ENCODE measurements at regions not wholly inside any gene's neighbourhood (a gene's known extent, or its start where the extent isn't known, plus 50 kb on each side); places are given as distances from the start of the nearest gene placed in this dataset.

DNA sequence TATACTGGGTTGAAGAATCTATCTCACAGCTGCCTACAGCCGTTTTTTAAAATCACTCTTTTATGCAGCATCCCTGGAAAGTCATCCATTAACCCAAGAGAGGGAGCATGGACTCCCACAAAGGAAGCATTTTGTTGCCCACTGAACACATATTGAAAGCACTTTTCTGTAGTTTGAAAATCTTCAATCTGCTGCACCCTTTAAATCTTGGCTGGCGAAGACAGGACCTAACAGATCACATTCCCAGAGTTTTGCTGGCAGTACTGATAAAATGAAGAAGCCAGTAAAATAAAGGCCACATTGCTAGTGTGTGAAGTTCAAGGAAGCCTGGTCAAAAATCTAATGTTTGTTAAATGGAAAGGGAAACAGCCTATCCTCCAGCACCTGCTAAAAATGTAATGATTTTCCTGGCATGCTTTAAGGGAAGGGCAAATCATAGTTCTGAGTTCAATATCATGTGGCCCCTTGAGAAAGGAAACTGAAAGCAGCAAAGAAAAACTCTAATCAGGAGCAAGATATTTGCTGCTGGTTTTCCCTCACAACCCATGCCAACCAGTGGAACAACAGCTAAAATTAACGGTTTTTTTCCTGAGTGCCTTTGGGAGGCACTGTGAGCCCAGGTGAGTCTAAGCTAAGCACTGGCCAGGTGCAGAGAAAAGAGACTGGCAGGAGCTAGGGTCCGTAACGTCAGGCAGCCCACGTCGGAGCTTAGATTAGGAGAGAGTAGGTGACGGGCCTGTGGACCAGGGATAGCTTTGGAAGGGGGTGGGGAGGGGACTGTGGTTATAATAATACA is 97.9 kb upstream of the PALS2 start:
- TF ChIP-seq, protein P1, sequence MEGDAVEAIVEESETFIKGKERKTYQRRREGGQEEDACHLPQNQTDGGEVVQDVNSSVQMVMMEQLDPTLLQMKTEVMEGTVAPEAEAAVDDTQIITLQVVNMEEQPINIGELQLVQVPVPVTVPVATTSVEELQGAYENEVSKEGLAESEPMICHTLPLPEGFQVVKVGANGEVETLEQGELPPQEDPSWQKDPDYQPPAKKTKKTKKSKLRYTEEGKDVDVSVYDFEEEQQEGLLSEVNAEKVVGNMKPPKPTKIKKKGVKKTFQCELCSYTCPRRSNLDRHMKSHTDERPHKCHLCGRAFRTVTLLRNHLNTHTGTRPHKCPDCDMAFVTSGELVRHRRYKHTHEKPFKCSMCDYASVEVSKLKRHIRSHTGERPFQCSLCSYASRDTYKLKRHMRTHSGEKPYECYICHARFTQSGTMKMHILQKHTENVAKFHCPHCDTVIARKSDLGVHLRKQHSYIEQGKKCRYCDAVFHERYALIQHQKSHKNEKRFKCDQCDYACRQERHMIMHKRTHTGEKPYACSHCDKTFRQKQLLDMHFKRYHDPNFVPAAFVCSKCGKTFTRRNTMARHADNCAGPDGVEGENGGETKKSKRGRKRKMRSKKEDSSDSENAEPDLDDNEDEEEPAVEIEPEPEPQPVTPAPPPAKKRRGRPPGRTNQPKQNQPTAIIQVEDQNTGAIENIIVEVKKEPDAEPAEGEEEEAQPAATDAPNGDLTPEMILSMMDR (IDR thresholded peaks at IDR 0.05; ENCODE audit: low read depth, low read length): no peak
- no peak for TF ChIP-seq EZH2phosphoT487 (IDR thresholded peaks at IDR 0.05; ENCODE audit: low read depth)

Data from OCI-LY3 (cell line).